Mesendoderm (in vitro differentiated cells): ENCODE measurements at regions not wholly inside any gene's neighbourhood (a gene's known extent, or its start where the extent isn't known, plus 50 kb on each side); places are given as distances from the start of the nearest gene placed in this dataset.
"Not testable (repeated sequence)": the region's sequence is repeated elsewhere in the genome, so short reads cannot be mapped to it uniquely, and the experiment has no call there.

Experiments
- DNase-seq: peaks from one replicate; pipeline ENCODE4 v3.0.0; 2013
- H2AK5ac ChIP-seq: 2 replicates; pipeline ENCODE4 v1.6.1; 2013; ENCODE audit warnings: low read length, inconsistent platforms
- H2BK120ac ChIP-seq: 2 replicates; pipeline ENCODE4 v1.6.1; 2013; ENCODE audit warnings: low read depth, mild to moderate bottlenecking, low read length, moderate library complexity, mixed read lengths
- H2BK15ac ChIP-seq: replicated peaks from 2 replicates; pipeline ENCODE4 v1.6.1; 2013; ENCODE audit warnings: low read depth, mild to moderate bottlenecking, moderate library complexity
- H2BK5ac ChIP-seq: 2 replicates; pipeline ENCODE4 v1.6.1; 2013; ENCODE audit warnings: low read length, inconsistent platforms
- H3K18ac ChIP-seq: 2 replicates; pipeline ENCODE4 v1.6.1; 2013; ENCODE audit warnings: mild to moderate bottlenecking, low read length, mixed read lengths
- H3K23ac ChIP-seq: one replicate; pipeline ENCODE4 v1.6.1; 2013; ENCODE audit warnings: low read length
- H3K27ac ChIP-seq: 2 replicates; pipeline ENCODE4 v1.5.1; 2013; ENCODE audit warnings: low read depth, mild to moderate bottlenecking, inconsistent platforms, low read length, moderate library complexity
- H3K27me3 ChIP-seq: 2 replicates; pipeline ENCODE4 v1.6.1; 2013; ENCODE audit warnings: low read length, control low read depth, mild to moderate bottlenecking, inconsistent platforms; ENCODE audit not compliant: insufficient read depth, poor library complexity
- H3K36me3 ChIP-seq: 2 replicates; pipeline ENCODE4 v1.6.1; 2013; ENCODE audit warnings: low read length, inconsistent platforms; ENCODE audit not compliant: control insufficient read depth, insufficient read depth
- H3K4ac ChIP-seq: one replicate; pipeline ENCODE4 v1.6.1; 2013; ENCODE audit warnings: low read depth, mild to moderate bottlenecking, low read length, moderate library complexity
- H3K4me1 ChIP-seq: 2 replicates; pipeline ENCODE4 v1.6.1; 2013; ENCODE audit warnings: low read depth, low read length, inconsistent platforms; ENCODE audit not compliant: control insufficient read depth
- H3K4me2 ChIP-seq: 2 replicates; pipeline ENCODE4 v1.6.1; 2013; ENCODE audit warnings: low read length
- H3K4me3 ChIP-seq: 2 replicates; pipeline ENCODE4 v1.5.1; 2013; ENCODE audit warnings: mild to moderate bottlenecking, low read length
- H3K56ac ChIP-seq: one replicate; pipeline ENCODE4 v1.6.1; 2013; ENCODE audit warnings: low read length
- H3K79me1 ChIP-seq: 2 replicates; pipeline ENCODE4 v1.6.1; 2013; ENCODE audit warnings: low read length, inconsistent platforms
- H3K79me2 ChIP-seq: 2 replicates; pipeline ENCODE4 v1.6.1; 2013; ENCODE audit warnings: mild to moderate bottlenecking, low read length; ENCODE audit not compliant: control insufficient read depth, insufficient read depth
- H3K9ac ChIP-seq: 2 replicates; pipeline ENCODE4 v1.6.1; 2013; ENCODE audit warnings: low read length, inconsistent platforms
- H4K5ac ChIP-seq: one replicate; pipeline ENCODE4 v1.6.1; 2013; ENCODE audit warnings: low read length
- H4K8ac ChIP-seq: one replicate; pipeline ENCODE4 v1.6.1; 2013; ENCODE audit warnings: low read depth, mild to moderate bottlenecking, control low read depth, low read length, moderate library complexity
- WGBS: extraction: QIAGEN DNeasy Blood & Tissue Kit; methylation state at CpG from one replicate; pipeline ENCODE4 v1.1.7; 2013; ENCODE audit warnings: low lambda C conversion rate, missing lambda C conversion rate; ENCODE audit not compliant: insufficient coverage; ENCODE audit errors: extremely low coverage; 5-methylcytosine and 5-hydroxymethylcytosine counted together

DNA sequence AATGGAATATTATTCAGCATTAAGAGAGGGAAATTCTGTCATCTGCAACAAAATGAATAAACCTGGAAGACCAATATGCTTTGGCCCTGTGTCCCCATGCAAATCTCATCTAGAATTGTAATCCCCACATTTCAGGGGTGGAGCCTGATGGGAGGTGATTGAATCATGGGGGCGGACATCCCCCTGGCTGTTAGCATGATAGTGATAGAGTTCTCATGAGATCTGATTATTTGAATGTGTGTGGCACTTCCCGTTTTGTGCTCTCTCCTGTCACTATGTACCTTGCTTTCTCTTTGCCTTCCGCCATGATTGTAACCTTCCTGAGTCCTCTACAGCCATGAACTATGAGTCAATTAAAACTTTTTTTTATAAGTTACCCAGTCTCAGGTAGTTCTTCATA lies 83.7 kb upstream of the C1QTNF3 start:
- not testable (repeated sequence) for H3K9ac ChIP-seq, H3K79me2 ChIP-seq, H3K56ac ChIP-seq, H3K18ac ChIP-seq, H3K4me2 ChIP-seq, H2AK5ac ChIP-seq, DNase-seq, H3K79me1 ChIP-seq, H2BK15ac ChIP-seq, H3K4me1 ChIP-seq, H2BK5ac ChIP-seq, H3K27me3 ChIP-seq, H4K5ac ChIP-seq, H4K8ac ChIP-seq, H3K36me3 ChIP-seq, H3K27ac ChIP-seq, H3K4me3 ChIP-seq, H3K23ac ChIP-seq, H3K4ac ChIP-seq, H2BK120ac ChIP-seq
- no CpG with 5 or more reads among the region's 3 CpGs for WGBS

DNA sequence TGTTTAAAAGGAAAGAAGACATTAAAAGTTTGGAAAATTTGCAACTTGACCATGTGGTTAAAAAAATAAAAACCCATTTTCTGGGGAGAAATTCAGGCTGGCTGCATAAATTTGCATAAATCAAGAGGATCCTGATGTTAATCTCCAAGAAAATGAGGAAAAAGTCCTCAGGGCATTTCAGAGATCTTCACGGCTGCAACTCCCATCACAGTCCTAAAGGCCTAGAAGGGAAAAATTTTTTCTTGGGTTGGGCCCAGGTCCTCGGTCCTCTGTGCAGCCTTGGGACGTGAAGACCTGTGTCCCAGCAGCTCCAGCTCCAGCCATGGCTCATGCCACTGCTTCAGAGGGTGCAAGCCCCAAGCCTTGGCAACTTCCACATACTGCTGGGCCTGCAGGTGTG lies 84.8 kb upstream of the C1QTNF3 start:
- not testable (repeated sequence) for H3K27ac ChIP-seq, H3K79me1 ChIP-seq, H3K56ac ChIP-seq, H3K4ac ChIP-seq, H4K8ac ChIP-seq, H2BK120ac ChIP-seq, H3K36me3 ChIP-seq, H2AK5ac ChIP-seq, H4K5ac ChIP-seq, DNase-seq, H3K4me1 ChIP-seq, H3K9ac ChIP-seq, H3K27me3 ChIP-seq, H3K4me3 ChIP-seq, H2BK5ac ChIP-seq, H3K79me2 ChIP-seq, H3K4me2 ChIP-seq, H3K23ac ChIP-seq, H3K18ac ChIP-seq, H2BK15ac ChIP-seq
- no CpG with 5 or more reads among the region's 3 CpGs for WGBS

DNA sequence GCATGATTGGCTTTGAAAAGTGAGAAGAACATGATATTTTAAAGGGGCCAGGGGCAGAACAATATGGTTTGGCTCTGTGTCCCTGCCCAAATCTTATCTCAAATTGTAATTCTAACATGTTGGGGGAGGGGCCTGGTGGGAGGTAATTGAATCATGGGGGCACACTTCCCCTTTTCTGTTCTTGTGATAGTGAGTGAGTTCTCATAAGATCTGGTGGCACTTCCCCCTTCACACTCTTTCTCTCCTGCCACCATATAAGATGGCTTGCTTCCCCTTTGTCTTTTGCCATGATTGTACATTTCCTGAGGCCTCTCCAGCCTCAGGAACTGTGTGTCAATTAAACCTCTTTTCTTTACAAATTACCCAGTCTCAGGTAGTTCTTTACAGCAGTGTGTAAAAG lies 85.9 kb upstream of the C1QTNF3 start:
- H3K56ac ChIP-seq, H3K27ac ChIP-seq, H3K23ac ChIP-seq, H3K18ac ChIP-seq, H3K4me1 ChIP-seq, H2BK120ac ChIP-seq, H4K5ac ChIP-seq, H3K4ac ChIP-seq, H4K8ac ChIP-seq, H3K9ac ChIP-seq, DNase-seq, H3K79me1 ChIP-seq, H3K4me2 ChIP-seq, H3K79me2 ChIP-seq, H2BK15ac ChIP-seq, H3K4me3 ChIP-seq, H2AK5ac ChIP-seq, H3K27me3 ChIP-seq, H2BK5ac ChIP-seq, H3K36me3 ChIP-seq: not testable (repeated sequence)

DNA sequence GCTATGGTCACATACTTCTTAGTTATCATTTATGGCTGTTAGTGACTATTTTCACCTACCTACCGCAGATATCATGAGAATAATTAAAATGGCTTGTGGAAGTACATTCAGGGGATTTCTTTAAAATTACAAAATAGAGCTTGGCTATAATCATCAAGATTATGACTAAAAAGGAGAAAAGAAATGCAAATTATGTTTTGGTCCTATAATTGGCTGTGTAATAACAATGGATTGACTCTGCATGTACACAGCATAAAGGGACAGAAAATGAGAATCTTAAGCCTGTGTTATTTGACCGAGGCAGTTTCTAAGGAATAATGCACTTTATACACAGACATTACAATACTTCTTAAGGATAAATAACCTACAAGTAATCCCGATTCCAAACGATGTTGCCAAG lies 112.0 kb upstream of the C1QTNF3 start:
- not testable (repeated sequence) for H3K23ac ChIP-seq, H3K18ac ChIP-seq, H3K27ac ChIP-seq, H3K4ac ChIP-seq, H3K79me2 ChIP-seq, H3K27me3 ChIP-seq, H3K79me1 ChIP-seq, H2BK120ac ChIP-seq, H3K4me3 ChIP-seq, H3K4me2 ChIP-seq, DNase-seq, H3K36me3 ChIP-seq, H2BK5ac ChIP-seq, H3K4me1 ChIP-seq, H2BK15ac ChIP-seq, H3K56ac ChIP-seq, H4K5ac ChIP-seq, H2AK5ac ChIP-seq, H3K9ac ChIP-seq, H4K8ac ChIP-seq
- WGBS, result no CpG with 5 or more reads among the region's 4 CpGs

DNA sequence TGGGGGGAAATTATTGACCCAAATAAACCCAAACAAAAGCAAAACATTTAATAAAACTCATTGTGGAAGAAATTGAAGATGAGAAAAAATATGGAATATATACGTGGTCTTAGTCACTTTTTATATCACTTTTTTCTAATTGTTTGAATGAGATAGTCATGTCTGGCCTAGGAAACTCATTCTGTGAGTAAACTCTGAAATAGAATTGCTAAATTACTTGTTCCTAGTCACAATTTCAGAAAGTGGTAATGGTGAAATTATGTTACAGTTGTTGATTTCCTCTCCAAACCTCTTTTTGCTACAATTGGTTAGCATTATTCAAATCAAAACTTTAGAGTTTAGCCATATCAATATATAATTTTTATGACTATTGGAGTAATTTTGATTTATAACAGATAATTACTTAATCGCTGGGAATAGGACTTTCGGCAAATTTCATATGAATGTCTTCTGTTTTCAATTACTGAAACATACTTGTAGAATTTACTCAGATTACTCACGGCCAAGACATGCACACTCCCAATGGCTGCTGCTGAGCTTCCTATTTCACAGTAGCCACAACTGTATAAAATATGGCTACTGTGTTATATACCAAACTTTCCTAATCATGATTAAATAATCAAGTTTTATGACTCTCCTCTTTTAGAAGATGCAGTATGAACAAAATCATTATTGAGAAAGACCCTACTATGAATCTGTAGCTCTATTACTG lies 113.8 kb upstream of the C1QTNF3 start:
- not testable (repeated sequence) for H3K4ac ChIP-seq, H3K4me3 ChIP-seq, H4K5ac ChIP-seq, H3K36me3 ChIP-seq, H3K27me3 ChIP-seq, H3K4me2 ChIP-seq, H3K9ac ChIP-seq, H3K4me1 ChIP-seq, H2AK5ac ChIP-seq, H3K79me1 ChIP-seq, H4K8ac ChIP-seq, H3K27ac ChIP-seq, H3K18ac ChIP-seq, H3K79me2 ChIP-seq, H3K23ac ChIP-seq, DNase-seq, H2BK15ac ChIP-seq, H2BK5ac ChIP-seq, H2BK120ac ChIP-seq, H3K56ac ChIP-seq
- WGBS, result no CpG with 5 or more reads among the region's 4 CpGs

DNA sequence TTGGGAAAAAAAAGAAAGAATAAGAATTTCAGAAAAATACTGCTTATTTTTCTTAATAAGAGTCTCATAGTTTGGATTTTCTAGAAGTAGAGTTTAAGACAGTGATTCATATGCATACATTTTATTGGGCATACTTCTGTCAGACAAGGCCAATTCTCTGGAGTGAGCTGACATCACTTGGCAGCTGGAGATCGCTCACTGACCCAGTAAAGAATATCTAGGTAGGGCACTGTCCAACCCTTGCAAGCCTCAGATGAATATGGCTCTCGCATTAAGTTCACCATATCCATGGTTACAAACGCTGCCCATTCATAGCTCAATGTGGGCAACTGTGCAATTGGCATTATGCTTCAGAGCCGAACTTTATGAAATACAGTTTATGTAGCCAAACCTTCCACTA lies 117.9 kb upstream of the C1QTNF3 start:
- not testable (repeated sequence) for H4K8ac ChIP-seq, H2BK15ac ChIP-seq, H4K5ac ChIP-seq, H2BK5ac ChIP-seq, DNase-seq, H3K36me3 ChIP-seq, H3K18ac ChIP-seq, H3K4me3 ChIP-seq, H3K79me2 ChIP-seq, H3K9ac ChIP-seq, H3K56ac ChIP-seq, H3K23ac ChIP-seq, H3K4me1 ChIP-seq, H2AK5ac ChIP-seq, H2BK120ac ChIP-seq, H3K79me1 ChIP-seq, H3K4ac ChIP-seq, H3K27ac ChIP-seq, H3K27me3 ChIP-seq, H3K4me2 ChIP-seq
- WGBS, result no CpG with 5 or more reads among the region's 4 CpGs
